Retina (tissue), 1 donor: ENCODE measurements at regions not wholly inside any gene's neighbourhood (a gene's known extent, or its start where the extent isn't known, plus 50 kb on each side); places are given as distances from the start of the nearest gene placed in this dataset.

ENCODE experiments used
- DNase-seq: peaks from one replicate; pipeline ENCODE4 v3.0.0-alpha.2; 2016

- no peak for DNase-seq
These were observed 245.4 kb upstream of the TFPI start for GRCh38 chr2:187799601-187800000.

GRCh38 chr2:187803816-187804215 lies 249.6 kb upstream of the TFPI start:
- DNase-seq = no peak

- no peak for DNase-seq
These were observed 260.9 kb upstream of the TFPI start for GRCh38 chr2:187815113-187815512.

- DNase-seq = no peak
These were observed 265.4 kb upstream of the TFPI start for GRCh38 chr2:187819624-187820023.

- DNase-seq = no peak
These were observed 270.9 kb upstream of the TFPI start for GRCh38 chr2:187825108-187825507.

GRCh38 chr2:187826023-187826422 lies 271.8 kb upstream of the TFPI start:
- DNase-seq = no peak

GRCh38 chr2:187834787-187835186 lies 280.6 kb upstream of the TFPI start:
- no peak for DNase-seq

- DNase-seq = no peak
These were observed 284.5 kb upstream of the TFPI start for GRCh38 chr2:187838690-187839089.

- no peak for DNase-seq
These were observed 288.1 kb upstream of the TFPI start for GRCh38 chr2:187842315-187842714.

- DNase-seq = peak; percentile 27
These were observed 289.0 kb upstream of the TFPI start for GRCh38 chr2:187842978-187843847.

GRCh38 chr2:187847245-187848208 lies 293.3 kb upstream of the TFPI start:
- no peak for DNase-seq

- DNase-seq = no peak
These were observed 297.8 kb upstream of the TFPI start for GRCh38 chr2:187851955-187852561.

GRCh38 chr2:187853381-187853791 lies 299.2 kb upstream of the TFPI start:
- DNase-seq = no peak

- DNase-seq = no peak
These were observed 300.6 kb upstream of the TFPI start for GRCh38 chr2:187854801-187855200.

GRCh38 chr2:187855689-187856088 lies 301.5 kb upstream of the TFPI start:
- no peak for DNase-seq

- DNase-seq = no peak
These were observed 303.6 kb upstream of the TFPI start for GRCh38 chr2:187857826-187858225.

- DNase-seq = no peak
These were observed 308.5 kb upstream of the TFPI start for GRCh38 chr2:187862715-187863114.

GRCh38 chr2:187865025-187865424 lies 310.8 kb upstream of the TFPI start:
- no peak for DNase-seq

GRCh38 chr2:187867165-187867564 lies 312.9 kb upstream of the TFPI start:
- no peak for DNase-seq

GRCh38 chr2:187869195-187869594 lies 315.0 kb upstream of the TFPI start:
- DNase-seq = no peak

- no peak for DNase-seq
These were observed 317.3 kb upstream of the TFPI start for GRCh38 chr2:187871506-187871905.

GRCh38 chr2:187873132-187873531 lies 318.9 kb upstream of the TFPI start:
- DNase-seq = no peak

- no peak for DNase-seq
These were observed 320.6 kb upstream of the TFPI start for GRCh38 chr2:187874786-187875185.
